Ramos (cell line): ENCODE measurements at regions not wholly inside any gene's neighbourhood (a gene's known extent, or its start where the extent isn't known, plus 50 kb on each side); places are given as distances from the start of the nearest gene placed in this dataset.

ENCODE experiments used
- in situ Hi-C: fragments of 300-500 bp; cut with MboI; formaldehyde crosslinking; loops from one replicate; pipeline ENCODE4 v1.14.3; 2022; ENCODE audit warnings: low sequenced_read_pairs; ENCODE audit not compliant: unreplicated experiment

DNA sequence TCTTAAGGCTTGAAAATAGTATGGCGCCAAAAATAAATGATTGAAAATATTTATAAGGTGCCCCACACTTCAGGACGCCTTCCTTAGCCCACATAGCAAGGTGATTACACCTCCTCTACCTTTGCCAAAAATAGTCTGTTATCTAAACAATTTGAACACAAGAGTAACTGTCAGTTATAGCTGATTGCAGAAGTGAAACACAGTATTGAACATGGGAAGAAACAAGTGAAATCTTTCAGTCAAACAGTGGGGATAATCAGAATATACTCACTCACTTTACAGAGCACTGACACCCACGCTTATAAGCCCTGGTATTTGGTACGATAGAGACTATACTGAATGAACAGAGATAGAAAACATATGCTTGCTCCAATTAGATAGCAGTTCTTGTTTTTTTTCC is 203.1 kb downstream of the RAB38 start:
- in situ Hi-C loops: no loop called here

DNA sequence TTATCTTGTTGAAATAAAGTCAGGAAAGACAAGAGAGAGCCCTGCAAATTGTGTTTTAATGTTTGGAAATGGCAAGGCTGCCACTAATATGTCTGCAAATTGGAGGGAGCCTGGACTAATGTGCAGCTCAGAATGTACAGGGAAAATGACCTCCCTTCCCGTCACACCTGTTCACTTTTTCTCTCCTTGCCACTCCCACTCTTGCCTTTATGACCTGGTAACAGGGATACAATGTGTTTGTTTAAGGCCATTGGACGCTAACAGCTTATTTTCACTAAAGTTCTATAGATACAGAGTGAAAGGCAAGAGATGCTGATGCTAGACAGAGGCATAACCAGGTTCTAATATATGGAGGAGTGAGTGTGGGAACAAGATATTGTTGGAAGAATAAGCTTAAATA is 203.9 kb downstream of the RAB38 start:
- in situ Hi-C loops: no loop called here

DNA sequence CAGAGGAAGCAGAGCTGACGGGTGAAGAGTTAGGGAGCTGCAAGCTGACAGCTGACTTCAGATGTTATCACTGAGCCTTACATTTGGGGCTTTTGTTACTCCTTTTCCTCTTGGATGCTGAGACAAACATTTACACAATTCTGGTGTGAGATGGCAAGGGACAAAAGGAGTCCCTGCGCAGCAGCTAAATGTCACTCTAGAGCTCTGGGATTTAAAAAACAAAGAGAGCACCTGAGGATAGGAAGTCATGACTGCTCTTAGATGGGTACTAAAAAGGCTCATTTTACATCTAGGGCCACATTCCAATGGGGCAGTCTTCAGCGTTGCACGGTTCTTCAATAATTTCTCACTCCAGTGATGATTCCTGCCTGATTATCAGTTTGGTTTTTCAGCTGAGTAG is 204.5 kb downstream of the RAB38 start:
- in situ Hi-C loops: no loop called here

DNA sequence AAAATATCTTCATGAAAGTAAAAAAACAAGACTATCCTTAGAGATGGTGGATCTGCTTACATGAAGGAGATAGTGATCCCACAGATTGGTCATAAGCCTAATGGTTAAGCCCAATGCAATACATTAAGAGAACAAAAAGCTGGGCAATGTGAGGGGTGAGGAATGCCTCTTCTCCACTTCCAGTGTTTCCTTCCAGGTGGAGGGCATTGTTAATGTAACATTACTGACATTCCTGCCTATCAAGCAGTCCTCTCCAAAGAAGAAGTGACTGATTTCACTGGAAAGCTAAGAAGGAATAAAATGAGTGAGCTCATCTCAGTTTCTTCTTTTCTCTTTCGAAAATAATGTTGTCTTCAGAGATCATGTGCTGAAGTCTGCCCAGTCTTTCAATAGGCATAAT is 207.8 kb downstream of the RAB38 start:
- in situ Hi-C loops: no loop called here

DNA sequence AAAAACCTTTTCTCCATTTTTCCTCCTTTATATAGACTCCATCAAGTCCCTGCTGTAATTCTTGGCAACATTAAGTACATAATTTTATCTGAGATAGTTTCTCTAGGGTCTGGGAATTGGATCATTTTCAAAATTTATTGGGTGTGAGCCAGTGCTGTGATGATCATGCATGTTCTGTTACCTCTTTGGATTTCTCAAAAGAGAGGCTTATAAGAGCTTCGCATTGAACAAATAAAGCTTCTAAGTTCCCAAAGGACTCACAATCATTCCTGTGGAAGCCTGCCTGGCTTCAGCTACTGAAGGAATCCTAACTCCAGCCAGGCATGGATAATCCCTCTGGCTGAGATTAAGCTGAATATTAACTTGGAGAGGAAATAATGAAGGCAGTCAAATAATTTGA is 208.5 kb downstream of the RAB38 start:
- in situ Hi-C loops: no loop called here

DNA sequence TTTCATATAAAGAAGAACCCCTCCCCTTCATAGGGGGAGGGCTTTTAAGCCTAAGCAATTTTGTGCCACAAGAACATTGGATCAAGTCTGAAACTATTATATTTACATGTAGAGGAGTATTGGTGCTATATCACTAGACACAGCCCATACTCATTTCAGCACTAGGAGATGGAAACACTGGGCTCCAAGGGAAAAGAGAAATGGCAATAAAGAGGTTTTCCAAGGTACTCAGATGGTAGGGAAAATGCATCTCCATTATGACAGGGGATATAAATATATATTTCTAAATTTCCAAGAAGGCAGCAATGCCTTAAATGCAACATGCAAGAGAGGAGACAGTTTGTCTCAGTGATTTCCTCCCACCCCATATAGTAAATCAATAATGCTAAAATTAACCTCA is 209.0 kb downstream of the RAB38 start:
- in situ Hi-C loops: no loop called here

DNA sequence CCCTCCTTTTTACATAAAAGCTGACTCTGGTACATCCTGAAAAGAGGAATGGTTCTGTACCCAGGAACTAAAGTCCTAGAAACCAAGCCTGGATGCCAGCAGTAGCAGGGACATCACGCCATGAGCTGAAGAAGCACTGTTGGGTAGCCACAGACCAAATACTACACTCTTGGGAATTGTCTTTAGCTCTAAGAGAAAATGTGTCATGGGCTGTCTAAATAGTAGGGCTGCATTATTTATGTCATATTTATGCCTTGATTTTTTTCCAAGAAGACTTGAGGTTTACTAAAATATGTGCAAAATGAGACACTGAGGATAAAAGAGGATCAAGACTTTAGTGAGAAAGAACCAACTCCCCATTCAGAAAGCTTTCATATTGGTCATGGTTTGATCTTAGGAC is 213.6 kb downstream of the RAB38 start:
- in situ Hi-C loops: no loop called here

DNA sequence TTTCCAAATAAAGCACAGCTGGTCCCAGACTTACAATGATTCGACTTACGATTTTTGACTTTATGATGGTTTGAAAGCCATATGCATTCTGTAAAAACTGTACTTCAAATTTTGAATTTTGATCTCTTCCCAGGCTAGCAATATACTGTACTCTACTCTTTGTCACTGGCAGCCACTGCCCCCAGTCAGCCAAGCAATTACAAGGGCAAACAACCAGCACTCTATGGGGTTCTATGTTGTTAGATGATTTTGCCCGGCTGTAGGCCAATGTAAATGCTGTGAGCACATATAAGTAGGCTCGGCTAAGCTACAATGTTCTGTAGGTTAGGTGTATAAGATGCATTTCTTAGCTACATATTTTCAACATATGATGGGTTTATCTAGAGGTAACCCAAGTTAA is 217.3 kb downstream of the RAB38 start:
- in situ Hi-C loops: no loop called here

DNA sequence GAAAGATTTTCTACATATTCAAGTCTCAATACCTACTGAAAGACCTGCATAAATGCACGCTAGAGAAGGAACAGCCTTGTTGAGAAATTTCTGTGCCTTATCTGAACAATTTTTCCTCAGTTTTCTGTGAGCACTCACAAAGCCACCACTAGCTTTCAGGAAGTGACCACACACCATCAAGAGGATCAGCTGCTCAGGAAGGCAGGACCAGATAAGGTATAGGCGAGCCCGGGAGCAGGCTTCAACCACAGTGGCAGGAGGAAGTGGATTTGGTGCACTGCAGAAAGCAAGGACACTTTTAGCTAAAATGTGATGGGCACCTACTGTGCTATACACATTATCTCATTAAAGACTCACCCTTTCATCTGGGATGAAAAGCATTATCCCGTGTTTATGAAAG is 220.8 kb downstream of the RAB38 start:
- in situ Hi-C loops: no loop called here

DNA sequence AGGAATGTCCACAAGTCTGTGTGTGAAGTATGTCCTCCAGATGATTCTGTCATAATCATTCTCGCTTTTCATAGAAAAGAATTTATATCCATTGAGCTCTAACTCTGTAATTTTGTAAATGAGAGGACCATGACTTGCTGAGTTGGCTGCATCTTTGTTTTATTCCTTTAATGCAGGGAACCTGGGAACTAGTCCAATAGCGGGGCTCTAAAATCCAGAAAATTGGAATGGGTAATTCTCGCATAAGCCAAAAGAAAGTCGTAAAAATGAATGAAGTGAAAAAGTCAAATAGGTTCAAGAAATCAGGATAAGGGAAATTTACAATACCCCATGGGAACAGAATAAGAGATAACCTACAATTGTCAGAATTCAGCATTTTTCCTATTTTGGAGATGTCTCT is 232.5 kb downstream of the RAB38 start:
- in situ Hi-C loops: no loop called here

DNA sequence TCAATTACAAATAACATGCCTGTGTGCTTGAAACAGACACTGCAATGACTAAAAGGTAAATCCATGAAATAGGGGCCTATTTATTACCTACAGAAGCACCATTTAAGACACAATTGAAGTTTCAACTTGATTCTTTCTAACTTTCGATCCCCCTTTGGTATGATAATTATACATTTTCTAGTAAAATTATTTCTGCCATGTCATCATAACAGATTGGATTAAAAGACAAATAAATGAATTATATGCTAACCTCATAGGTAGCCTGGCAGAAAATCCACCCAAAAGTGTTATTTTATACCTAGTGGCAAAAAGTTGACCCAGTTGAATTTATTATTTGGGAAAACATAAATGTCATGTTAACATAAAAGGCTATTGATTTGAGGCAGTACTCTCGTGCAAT is 241.1 kb downstream of the RAB38 start:
- in situ Hi-C loops: no loop called here

DNA sequence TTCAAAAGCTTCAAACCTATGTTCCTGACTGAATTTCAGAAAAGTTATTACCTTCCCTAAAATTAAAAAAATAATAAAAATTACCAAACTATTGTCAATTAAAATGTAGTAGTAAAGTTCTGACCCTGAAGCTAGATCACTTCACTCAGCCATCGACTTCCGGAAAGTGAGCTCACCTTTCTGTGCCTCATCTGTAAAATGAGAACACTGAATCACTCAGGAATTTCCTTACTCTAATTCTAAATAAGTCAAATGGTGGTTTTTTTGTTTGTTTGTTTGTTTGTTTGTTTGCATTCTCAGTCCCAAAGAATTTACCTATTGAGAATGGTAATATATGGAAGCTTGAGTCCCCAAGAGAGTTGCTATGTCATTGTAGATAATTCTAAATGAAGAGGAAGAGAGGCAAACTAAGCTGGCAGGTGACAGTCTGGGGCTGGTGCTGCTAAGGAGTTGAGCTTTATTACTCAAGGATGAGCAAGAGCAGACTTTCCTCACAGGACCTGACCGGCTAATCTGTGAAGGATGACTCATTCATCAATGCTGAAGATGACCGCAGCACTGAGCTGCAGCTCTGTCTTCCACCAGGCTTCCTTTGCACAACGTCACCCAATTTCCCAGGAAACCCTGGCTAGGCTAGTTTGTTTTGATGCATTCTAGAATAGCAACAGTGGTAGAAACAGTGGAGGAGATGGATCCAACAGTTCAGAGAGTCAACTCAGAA is 248.8 kb downstream of the RAB38 start:
- in situ Hi-C loops: no loop called here

DNA sequence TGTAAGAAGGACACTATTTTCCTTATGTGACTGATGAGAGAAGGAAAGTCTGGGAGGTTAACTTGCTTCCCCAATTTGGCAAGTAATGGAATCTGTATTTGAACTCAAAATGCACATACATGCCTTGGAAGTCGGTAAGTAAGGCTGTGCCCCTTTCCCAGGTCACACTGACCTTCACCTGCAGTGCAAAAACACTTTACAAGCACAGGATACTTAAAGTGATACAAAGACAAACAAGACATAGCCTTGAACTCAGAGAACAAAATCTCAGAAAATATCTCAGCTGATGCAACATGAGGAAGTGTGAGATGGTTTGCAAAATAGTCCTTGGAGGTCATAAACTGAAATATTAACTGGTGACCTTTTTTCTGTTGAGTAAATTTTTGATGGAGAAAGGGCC is 251.1 kb downstream of the RAB38 start:
- in situ Hi-C loops: no loop called here

DNA sequence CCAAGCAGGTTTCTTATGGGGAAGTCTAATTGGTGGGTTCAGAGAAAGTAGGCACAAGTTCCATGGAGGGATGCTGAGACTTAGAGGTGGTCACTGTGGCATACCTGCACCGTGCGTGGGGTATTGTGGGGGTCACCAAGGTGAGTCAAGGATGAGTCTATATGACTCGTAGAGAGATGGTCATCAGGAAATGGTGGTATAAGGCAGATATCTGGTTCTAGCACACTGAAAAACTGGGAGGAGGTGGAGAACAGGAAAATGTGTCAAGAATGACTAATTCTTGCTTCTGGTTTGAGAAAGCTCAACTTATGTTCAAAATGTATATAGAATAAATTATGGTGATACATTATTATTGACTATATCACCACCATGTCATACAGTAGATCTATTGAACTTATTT is 258.1 kb downstream of the RAB38 start:
- in situ Hi-C loops: no loop called here

DNA sequence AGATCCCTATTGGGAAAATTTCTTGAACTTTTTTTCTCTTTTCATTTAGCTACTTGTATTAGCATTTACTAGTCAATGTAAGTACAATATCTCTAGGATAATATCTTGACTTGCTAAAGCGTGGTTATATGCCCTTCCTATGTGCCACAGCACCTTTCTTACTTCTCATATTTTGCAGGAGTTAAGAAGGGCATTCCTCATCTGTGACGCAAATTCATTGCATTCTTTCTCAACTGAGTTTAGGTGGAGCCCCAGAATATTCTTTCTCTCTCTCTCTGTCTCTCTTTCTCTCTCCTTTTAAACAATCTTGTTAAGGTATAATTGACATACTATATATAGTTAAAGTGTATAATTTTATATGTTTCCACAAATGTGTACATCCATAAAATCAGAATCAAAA is 266.1 kb downstream of the RAB38 start:
- in situ Hi-C loops: no loop called here

DNA sequence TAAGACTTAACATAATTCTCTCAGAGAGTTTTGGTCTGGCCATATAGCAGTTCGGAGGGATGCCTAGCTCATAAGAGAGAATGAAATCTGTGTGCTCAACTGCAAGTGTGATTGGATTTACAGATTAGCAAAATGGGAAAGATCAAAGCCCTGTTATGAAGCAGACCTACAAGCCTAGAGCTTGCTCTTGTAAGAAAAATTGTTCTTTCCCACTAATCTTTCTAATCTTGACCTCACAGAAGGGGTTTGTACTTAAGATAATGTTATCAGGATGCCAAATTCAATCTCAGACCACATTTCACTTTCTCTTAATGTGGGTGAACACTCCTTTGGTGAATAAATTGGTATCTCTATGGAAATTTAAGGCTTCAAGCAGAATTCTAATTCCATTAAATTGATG is 267.2 kb downstream of the RAB38 start:
- in situ Hi-C loops: no loop called here

DNA sequence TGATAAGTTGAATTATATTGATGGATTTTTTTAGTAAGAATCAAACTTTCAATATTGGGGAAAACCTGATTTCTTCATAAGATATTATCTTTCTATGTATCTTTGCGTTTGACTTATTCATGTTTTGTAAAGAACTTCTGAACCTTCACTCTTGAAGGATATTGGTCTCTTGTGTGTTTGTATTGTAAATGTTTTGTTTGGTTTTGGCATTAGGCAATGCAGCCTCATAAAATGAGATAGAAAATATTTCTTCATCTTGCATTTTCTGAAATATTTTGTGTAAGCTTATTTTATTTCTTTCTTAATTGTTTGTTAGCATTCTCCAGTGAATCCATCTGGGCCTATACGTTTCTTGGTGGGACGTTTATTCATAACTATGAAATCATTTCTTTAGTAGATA is 271.9 kb downstream of the RAB38 start:
- in situ Hi-C loops: no loop called here

DNA sequence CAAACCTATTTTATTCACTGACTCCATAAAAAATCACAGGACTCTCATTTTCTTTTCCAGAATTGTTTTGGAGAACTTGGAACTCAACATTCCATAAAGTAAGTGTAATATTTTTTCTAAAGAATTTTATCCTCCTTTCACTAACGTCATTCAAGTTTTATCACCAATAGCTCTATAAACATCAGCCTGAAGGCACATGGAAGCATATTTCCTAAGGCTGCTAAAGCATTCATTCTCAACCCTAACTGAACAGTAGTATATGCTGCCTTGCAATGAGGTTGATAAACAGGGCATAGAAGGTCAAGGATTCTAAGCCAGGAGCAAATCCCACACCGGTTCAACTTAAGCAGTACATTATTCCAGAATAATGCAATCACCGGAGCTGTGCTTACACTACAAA is 273.9 kb downstream of the RAB38 start:
- in situ Hi-C loops: no loop called here

DNA sequence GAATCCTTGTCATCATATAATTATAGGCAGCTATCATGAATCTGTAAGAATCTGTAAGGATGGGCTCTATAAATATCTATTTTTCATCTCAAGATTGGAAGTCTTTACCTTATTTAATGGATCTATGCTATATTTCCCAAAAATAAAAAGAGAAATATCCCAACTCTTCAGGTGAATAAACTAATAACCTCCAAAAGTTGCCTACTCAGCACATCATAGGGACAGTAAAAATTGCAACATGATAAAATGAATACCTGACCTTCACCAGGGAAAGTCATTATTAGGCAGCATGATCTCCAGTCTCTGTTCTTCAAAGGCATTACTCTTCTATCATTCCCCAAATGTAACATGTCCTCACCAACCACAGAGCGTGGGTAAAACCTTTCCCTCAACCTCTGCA is 277.3 kb downstream of the RAB38 start:
- in situ Hi-C loops: no loop called here

DNA sequence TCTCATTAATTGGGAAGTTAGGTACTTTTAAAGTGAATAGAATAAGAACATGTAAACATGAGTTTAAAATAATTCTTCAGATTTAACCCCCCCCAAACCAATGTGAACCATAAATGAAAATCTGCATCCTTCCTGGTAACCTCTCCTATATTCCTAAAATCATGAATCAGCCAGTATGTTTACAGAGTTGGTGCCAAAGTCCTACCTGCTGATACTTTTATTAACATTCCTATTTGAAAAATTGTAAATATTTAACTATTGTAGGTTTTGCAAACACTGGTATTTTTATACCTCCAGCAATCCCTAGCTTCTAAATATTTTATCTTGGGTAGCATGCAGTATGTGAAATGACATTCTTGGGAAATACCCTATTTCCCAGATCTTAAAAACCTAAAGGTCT is 278.2 kb downstream of the RAB38 start:
- in situ Hi-C loops: no loop called here

DNA sequence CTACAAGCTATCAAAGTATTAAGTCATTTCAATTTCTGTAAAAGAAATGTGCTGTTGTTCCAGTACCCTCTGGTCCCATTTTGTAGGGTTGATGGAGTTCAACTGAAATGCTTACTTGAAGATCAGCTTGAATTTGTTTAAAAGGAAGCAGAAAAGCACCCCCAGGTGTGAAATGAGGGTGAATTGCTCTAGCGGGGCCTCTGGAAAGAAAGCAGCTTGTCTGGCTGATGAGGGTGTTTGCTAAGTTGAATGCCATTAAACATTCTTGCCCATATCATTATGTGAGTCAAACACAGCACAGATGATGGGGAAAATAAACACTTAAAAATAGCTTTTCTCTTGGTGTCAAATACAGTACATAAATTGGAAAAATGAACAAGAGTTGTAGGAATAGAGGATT is 280.3 kb downstream of the RAB38 start:
- in situ Hi-C loops: no loop called here

DNA sequence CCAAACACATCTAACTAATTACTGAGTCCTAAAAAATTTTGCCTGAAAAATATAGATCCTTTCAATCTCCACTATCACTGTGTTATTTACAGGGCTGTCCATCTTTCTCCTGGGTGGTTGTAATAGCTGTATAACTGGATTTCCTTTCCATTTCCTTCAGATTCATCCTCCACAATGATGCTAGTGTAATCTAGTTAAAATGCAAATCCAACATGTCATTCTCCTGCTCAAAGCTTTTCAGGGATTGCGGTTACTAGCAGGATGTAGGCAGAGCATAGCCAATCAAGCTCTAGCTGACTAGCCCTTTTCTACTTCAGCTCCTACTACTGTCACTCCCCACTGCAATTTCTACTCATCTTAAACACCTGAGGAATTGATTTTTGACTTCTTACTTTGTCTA is 283.0 kb downstream of the RAB38 start:
- in situ Hi-C loops: no loop called here

DNA sequence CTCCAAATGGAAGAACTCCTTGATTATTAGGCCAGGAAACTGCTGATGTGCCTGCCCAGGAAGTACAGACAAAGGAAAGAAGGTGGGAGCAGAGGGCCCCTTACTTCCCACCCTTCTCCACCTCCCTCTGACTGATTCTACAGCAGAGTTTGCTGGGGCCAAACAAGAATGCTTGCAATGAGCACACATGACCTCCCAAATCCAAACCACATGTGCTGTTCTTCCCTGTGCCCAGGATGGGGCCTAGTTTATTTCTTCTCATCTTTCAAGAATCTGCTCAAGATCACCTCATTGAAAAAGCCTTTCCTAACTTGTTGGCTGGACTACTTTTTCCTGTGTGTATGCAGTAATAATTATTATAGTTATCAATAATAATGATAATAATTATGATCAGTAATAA is 286.1 kb downstream of the RAB38 start:
- in situ Hi-C loops: no loop called here
